Stimulated activated naive B cell treated with anti-CD40 and anti-IgM and Interleukin-4, amounts not matched to agents 10 μg/mL and 1 μg/mL and 100 μg/mL, for 72 hours (primary cell): ENCODE measurements at regions not wholly inside any gene's neighbourhood (a gene's known extent, or its start where the extent isn't known, plus 50 kb on each side); places are given as distances from the start of the nearest gene placed in this dataset.

Experiments
- ATAC-seq, 2 donors: fragments of 150-1000 bp; cut with Tn5 transposase; replicated peaks; 2 replicates each; pipeline ENCODE4 v1.10.0; 2021; ENCODE audit warnings: moderate library complexity in 1 of 2
- DNase-seq: peaks from one replicate; pipeline ENCODE4 v3.0.0; 2021
- H3K27ac Mint-ChIP-seq: one replicate; pipeline ENCODE4 v1.8.0; 2022; ENCODE audit warnings: mild to moderate bottlenecking, mixed read lengths
- H3K27me3 Mint-ChIP-seq, 2 donors: one replicate each; pipeline ENCODE4 v1.8.0; 2022; ENCODE audit warnings: mixed read lengths in 2 of 2
- H3K36me3 Mint-ChIP-seq, 2 donors: one replicate each; pipeline ENCODE4 v1.8.0; 2022; ENCODE audit warnings: mixed read lengths in 2 of 2, mild to moderate bottlenecking in 1 of 2
- H3K4me1 Mint-ChIP-seq, 2 donors: one replicate each; pipeline ENCODE4 v1.8.0; 2022; ENCODE audit warnings: mixed read lengths in 2 of 2, mild to moderate bottlenecking in 1 of 2
- H3K4me3 Mint-ChIP-seq, 2 donors: one replicate each; pipeline ENCODE4 v1.8.0; 2022; ENCODE audit warnings: mild to moderate bottlenecking in 2 of 2, mixed read lengths in 2 of 2, moderate library complexity in 1 of 2
- H3K9me3 Mint-ChIP-seq, 2 donors: one replicate each; pipeline ENCODE4 v1.8.0; 2022; ENCODE audit warnings: mixed read lengths in 2 of 2, mild to moderate bottlenecking in 1 of 2

GRCh38 chr5:122565331-122565730 is 209.5 kb upstream of the SNX2 start:
- DNase-seq = no peak
- Mint-ChIP-seq H3K36me3 (no peaks in the 10 kb centered on the region), H3K4me3 (no peak overlapping the region), H3K27me3 (peaks cover 17 to 28% of the 10 kb centered on the region in 2 donors), H3K4me1 (peaks cover 0 to 1% of the 10 kb centered on the region in 2 donors), H3K9me3 (no peaks in the 10 kb centered on the region), H3K27ac (no peak overlapping the region)
- no peak for ATAC-seq

DNA sequence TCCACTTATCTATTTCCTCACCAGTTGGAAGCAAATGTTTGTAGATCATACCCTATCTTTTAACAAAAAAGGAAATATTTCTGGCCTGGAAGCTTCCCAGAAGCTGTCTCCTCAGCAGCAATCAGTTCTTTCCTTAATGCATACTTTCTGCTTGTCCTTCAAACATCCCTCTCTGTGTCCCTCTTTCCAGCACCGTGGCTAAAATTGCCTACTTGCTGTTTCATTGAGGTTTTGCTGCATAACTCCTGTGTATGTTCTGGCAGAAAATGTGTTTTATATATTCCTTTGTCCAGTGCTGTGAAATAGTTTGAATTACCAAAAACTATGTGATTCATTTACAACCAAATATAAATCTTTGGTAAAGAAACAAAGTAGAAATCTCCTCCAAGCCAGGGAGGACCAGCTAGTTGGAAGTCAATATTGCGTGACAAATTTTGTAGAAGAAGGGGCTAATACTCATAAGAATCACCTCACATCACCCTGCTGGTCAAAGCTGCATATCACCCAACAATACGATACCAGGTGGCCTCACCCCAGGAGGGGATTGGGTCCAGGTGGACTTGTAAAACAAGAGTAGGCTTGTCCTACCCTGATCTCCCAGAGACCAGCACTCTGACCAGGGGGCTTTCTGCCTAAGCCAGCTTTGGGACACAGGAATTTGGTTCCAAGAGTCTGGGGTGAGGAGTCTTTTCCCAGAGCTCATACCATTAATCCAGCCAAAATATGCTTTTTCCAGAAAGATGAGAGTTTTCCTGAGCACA is 198.4 kb upstream of the SNX2 start:
- Mint-ChIP-seq H3K27me3 (peaks cover 13 to 31% of the 10 kb centered on the region in 2 donors), H3K36me3 (no peaks in the 10 kb centered on the region), H3K9me3 (no peaks in the 10 kb centered on the region), H3K4me3 (no peak overlapping the region), H3K27ac (no peak overlapping the region), H3K4me1 (peaks cover 0 to 2% of the 10 kb centered on the region in 2 donors)
- no peak for ATAC-seq
- DNase-seq = no peak

DNA sequence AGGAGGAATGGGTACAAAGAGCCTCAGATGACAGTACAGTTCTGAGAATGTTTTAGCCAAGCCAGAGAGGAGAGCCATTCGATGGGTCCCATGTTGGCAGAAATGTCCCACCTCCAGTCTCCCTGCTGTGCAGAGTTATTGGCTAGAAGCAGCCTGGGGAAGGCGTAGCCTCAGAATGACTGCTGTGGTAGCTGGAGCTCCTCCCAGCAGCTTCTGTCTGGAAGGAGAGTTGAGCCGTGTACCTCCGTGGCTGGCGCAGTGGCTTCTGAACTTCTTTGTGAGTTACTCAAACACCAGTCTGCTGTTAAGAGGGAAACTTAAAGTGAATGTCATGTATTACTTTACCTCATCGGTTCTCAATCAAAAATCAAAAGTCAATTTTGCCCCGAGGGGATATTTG is 193.3 kb upstream of the SNX2 start:
- Mint-ChIP-seq H3K27ac (no peak overlapping the region), H3K4me3 (no peak overlapping the region), H3K36me3 (no peaks in the 10 kb centered on the region), H3K9me3 (no peaks in the 10 kb centered on the region), H3K4me1 (peaks cover 0 to 7% of the 10 kb centered on the region in 2 donors), H3K27me3 (peaks cover 26 to 31% of the 10 kb centered on the region in 2 donors)
- ATAC-seq (peak; percentile 27 to 38), DNase-seq (no peak)

GRCh38 chr5:122584411-122585300 is 190.2 kb upstream of the SNX2 start:
- DNase-seq (no peak), ATAC-seq (no peak)
- no peaks in the 10 kb centered on the region for H3K36me3 Mint-ChIP-seq
- H3K4me1 Mint-ChIP-seq = peaks cover 0 to 7% of the 10 kb centered on the region in 2 donors
- H3K27ac Mint-ChIP-seq = no peak overlapping the region
- peak overlapping the region in 1 of 2 donors; percentile 7 for H3K4me3 Mint-ChIP-seq
- H3K9me3 Mint-ChIP-seq = no peaks in the 10 kb centered on the region
- H3K27me3 Mint-ChIP-seq = peaks cover 9 to 19% of the 10 kb centered on the region in 2 donors

DNA sequence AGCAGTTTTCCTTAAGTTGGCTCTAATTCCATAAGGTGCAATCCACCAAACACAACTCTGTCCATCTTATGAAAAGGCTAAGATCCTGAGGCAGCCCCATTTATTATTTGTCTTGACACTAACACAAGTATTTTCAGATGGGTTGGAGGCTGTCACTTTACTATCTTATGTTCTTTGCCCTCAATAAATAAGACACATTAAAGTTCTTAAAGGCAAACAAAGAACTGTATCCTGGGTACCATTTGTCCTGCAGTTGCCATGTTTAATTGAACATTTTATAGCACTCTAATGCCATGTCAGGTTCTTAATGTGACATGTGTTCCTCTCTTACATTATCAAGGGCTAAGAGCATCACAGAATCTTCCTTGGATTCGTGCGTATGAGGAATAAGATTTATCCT is 189.5 kb upstream of the SNX2 start:
- Mint-ChIP-seq H3K27ac (no peak overlapping the region), H3K4me1 (peaks cover 0 to 7% of the 10 kb centered on the region in 2 donors), H3K36me3 (no peaks in the 10 kb centered on the region), H3K27me3 (peaks cover 2 to 15% of the 10 kb centered on the region in 2 donors), H3K9me3 (no peaks in the 10 kb centered on the region), H3K4me3 (no peak overlapping the region)
- DNase-seq (no peak), ATAC-seq (no peak)

GRCh38 chr5:122586351-122586750 is 188.5 kb upstream of the SNX2 start:
- no peaks in the 10 kb centered on the region for H3K36me3 Mint-ChIP-seq
- peaks cover 0 to 13% of the 10 kb centered on the region in 2 donors for H3K27me3 Mint-ChIP-seq
- H3K4me3 Mint-ChIP-seq = no peak overlapping the region
- no peak for DNase-seq
- H3K9me3 Mint-ChIP-seq = no peaks in the 10 kb centered on the region
- no peak overlapping the region for H3K27ac Mint-ChIP-seq
- peaks cover 0 to 6% of the 10 kb centered on the region in 2 donors for H3K4me1 Mint-ChIP-seq
- ATAC-seq = no peak

GRCh38 chr5:122591828-122592227 is 183.1 kb upstream of the SNX2 start:
- H3K4me3 Mint-ChIP-seq = no peak overlapping the region
- peaks cover 0 to under 1% of the 10 kb centered on the region in 2 donors for H3K27me3 Mint-ChIP-seq
- H3K27ac Mint-ChIP-seq = no peak overlapping the region
- ATAC-seq (no peak), DNase-seq (no peak)
- H3K9me3 Mint-ChIP-seq = peaks cover 0 to 10% of the 10 kb centered on the region in 2 donors
- H3K4me1 Mint-ChIP-seq = peaks cover 0 to 1% of the 10 kb centered on the region in 2 donors
- peaks cover 4 to 6% of the 10 kb centered on the region in 2 donors for H3K36me3 Mint-ChIP-seq

DNA sequence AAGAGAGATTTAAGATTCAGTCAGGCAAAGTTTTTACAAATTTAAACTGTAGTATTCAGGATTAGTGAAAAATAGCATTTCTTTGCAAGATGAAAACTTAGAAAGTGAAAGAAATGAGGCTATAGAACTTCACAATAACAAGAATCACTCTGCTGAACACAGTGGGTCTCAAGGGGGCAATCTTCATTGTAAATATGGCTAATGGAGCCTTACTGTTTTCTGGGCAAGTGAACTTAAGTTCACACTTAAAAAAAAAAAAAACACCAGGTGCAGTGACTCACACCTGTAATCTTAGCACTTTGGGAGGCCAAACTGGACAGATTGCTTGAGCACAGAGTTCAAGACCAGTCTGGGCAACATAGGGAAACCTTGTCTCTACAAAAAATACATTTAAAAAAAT is 175.9 kb upstream of the SNX2 start:
- H3K27me3 Mint-ChIP-seq = peaks cover 5 to 6% of the 10 kb centered on the region in 2 donors
- peaks cover 16 to 27% of the 10 kb centered on the region in 2 donors for H3K9me3 Mint-ChIP-seq
- ATAC-seq = peak in 1 of 2 donors; percentile 51
- no peak for DNase-seq
- no peak overlapping the region for H3K27ac Mint-ChIP-seq
- H3K36me3 Mint-ChIP-seq = peaks cover 24 to 26% of the 10 kb centered on the region in 2 donors
- H3K4me3 Mint-ChIP-seq = no peak overlapping the region
- H3K4me1 Mint-ChIP-seq = peaks cover 8 to 24% of the 10 kb centered on the region in 2 donors

DNA sequence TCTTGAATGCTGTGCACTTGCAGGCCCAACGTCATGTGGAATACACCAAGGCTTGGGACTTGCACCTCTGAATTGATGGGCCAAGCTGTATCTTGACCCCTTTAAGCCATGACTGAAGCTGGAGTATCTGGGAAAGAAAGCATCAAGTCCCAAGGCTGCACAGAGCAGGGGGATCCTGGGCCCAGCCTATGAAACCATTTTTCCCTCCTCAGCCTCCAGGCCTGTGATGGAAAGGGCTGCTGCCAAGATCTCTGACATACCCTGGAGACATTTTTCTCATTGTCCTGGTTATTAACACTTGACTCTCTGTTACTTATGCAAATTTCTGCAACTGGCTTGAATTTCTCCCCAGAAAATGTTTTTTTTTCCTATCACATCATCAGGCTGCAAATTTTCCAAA is 174.0 kb upstream of the SNX2 start:
- no peak overlapping the region for H3K4me3 Mint-ChIP-seq
- ATAC-seq (no peak), DNase-seq (no peak)
- H3K9me3 Mint-ChIP-seq = peaks cover 16 to 23% of the 10 kb centered on the region in 2 donors
- H3K36me3 Mint-ChIP-seq = peaks cover 22 to 26% of the 10 kb centered on the region in 2 donors
- no peak overlapping the region for H3K27ac Mint-ChIP-seq
- H3K4me1 Mint-ChIP-seq = peaks cover 8 to 24% of the 10 kb centered on the region in 2 donors
- H3K27me3 Mint-ChIP-seq = peaks cover 5 to 6% of the 10 kb centered on the region in 2 donors

DNA sequence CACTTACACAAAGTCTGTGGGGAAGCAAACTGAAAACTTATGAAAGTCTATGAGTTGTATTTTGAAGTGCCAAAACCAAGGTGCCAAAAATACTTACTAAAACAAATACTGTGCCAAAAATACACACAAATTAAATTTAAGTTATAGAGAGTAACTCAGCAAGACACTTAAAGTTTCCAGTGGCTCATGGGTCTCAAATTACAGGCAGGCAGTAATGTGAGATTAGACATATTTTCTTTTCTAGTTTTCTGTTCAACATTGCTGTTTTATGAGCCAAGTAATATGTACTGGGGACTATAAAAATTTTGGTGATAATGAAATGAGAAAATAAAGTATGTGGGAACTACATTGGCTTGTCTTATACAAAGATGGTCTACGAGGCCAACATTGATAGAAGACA is 172.2 kb upstream of the SNX2 start:
- Mint-ChIP-seq H3K4me3 (no peak overlapping the region), H3K27ac (no peak overlapping the region), H3K36me3 (peaks cover 16 to 17% of the 10 kb centered on the region in 2 donors), H3K9me3 (peaks cover 12 to 15% of the 10 kb centered on the region in 2 donors), H3K27me3 (no peaks in the 10 kb centered on the region), H3K4me1 (peaks cover 9 to 24% of the 10 kb centered on the region in 2 donors)
- DNase-seq (no peak), ATAC-seq (no peak)

- Mint-ChIP-seq H3K27ac (no peak overlapping the region), H3K36me3 (peaks cover 7 to 10% of the 10 kb centered on the region in 2 donors), H3K9me3 (peaks cover 8 to 10% of the 10 kb centered on the region in 2 donors), H3K4me3 (no peak overlapping the region), H3K27me3 (no peaks in the 10 kb centered on the region), H3K4me1 (peaks cover 1 to 5% of the 10 kb centered on the region in 2 donors)
- no peak for DNase-seq
- no peak for ATAC-seq
Measured at GRCh38 chr5:122605236-122605635, 169.6 kb upstream of the SNX2 start.

- DNase-seq (no peak), ATAC-seq (no peak)
- no peak overlapping the region for H3K27ac Mint-ChIP-seq
Measured at GRCh38 chr5:122607818-122608217, 167.1 kb upstream of the SNX2 start.

GRCh38 chr5:122608222-122608621 is 166.7 kb upstream of the SNX2 start:
- Mint-ChIP-seq H3K9me3 (peaks cover 0 to 2% of the 10 kb centered on the region in 2 donors), H3K27me3 (no peaks in the 10 kb centered on the region), H3K4me1 (peaks cover 3 to 5% of the 10 kb centered on the region in 2 donors), H3K36me3 (peaks cover 0 to 3% of the 10 kb centered on the region in 2 donors), H3K27ac (no peak overlapping the region), H3K4me3 (no peak overlapping the region)
- ATAC-seq (no peak), DNase-seq (no peak)

More at GRCh38 chr5:122607818-122608217, 167.1 kb upstream of the SNX2 start:
- no peak overlapping the region for H3K4me3 Mint-ChIP-seq
- H3K27me3 Mint-ChIP-seq = no peaks in the 10 kb centered on the region
- peaks cover 0 to 2% of the 10 kb centered on the region in 2 donors for H3K9me3 Mint-ChIP-seq
- peaks cover 3 to 5% of the 10 kb centered on the region in 2 donors for H3K4me1 Mint-ChIP-seq
- H3K36me3 Mint-ChIP-seq = peaks cover 0 to 3% of the 10 kb centered on the region in 2 donors

- ATAC-seq = no peak
- DNase-seq = no peak
- no peak overlapping the region for H3K4me3 Mint-ChIP-seq
- no peak overlapping the region for H3K27ac Mint-ChIP-seq
- H3K27me3 Mint-ChIP-seq = no peaks in the 10 kb centered on the region
- peaks cover 3 to 5% of the 10 kb centered on the region in 2 donors for H3K4me1 Mint-ChIP-seq
- peaks cover 0 to 3% of the 10 kb centered on the region in 2 donors for H3K36me3 Mint-ChIP-seq
- no peaks in the 10 kb centered on the region for H3K9me3 Mint-ChIP-seq
Measured at GRCh38 chr5:122611406-122611805, 163.5 kb upstream of the SNX2 start.
